GM21447 (cell line): ENCODE measurements at regions not wholly inside any gene's neighbourhood (a gene's known extent, or its start where the extent isn't known, plus 50 kb on each side); places are given as distances from the start of the nearest gene placed in this dataset.
"Not testable (repeated sequence)": the region's sequence is repeated elsewhere in the genome, so short reads cannot be mapped to it uniquely, and the experiment has no call there.

ENCODE experiments used
- ATAC-seq: cut with Tn5 transposase; IDR thresholded peaks from one replicate; pipeline ENCODE4 v1.9.1; 2021; ENCODE audit not compliant: unreplicated experiment

DNA sequence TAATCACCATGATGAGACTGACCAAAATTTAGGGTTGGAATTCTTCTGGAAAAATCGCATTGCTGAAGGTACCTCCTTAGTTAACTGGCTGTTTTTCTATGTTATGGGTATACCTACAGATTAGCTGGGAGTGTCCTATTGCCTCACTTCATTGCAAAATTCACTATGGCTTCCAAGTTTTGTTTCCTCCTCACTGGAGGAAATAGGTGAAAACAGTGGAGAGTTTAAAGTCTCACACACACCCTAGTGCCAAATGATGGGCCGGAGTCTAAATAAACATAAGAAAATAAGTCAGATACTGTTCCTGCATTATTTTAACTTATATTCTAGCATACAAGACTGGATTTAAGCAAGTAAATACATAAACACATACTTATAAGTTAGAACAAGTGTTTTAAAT lies 98.2 kb downstream of the AHR start:
- ATAC-seq = no peak

GRCh38 chr7:17401791-17402627 lies 103.6 kb downstream of the AHR start:
- peak; percentile 74 for ATAC-seq

DNA sequence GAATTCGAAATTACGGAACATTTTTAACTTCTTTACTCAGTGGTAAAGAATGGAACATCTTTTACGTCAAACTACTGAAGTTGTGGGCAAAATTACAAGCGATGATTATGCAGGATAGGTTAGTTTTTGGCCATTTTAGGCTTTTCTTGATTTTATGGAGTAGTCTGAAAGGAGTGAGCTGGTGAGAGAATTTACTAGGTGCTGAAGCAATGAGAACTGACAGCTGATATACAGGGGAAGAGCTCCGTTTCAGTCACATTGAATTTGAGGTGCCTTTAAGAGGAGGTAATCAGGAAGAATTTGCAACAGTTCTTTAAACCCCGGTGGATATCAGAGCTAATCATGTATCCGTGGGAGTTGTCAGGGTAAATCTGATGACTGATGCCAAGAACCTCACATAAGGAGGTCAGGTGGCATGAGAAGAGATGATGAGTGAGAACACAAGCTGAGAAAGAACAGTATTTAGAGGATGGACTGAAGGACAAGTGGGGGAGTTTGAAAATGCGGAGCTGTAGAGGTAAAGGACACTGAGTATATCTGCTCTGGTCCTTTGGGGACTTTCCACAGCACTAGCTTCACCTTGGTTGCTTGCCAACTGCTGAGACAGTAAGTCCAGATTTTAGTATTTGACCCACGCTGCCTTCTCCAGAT lies 104.3 kb downstream of the AHR start:
- peak; percentile 70 for ATAC-seq

- no peak for ATAC-seq
Observed at GRCh38 chr7:17404006-17404405, 105.6 kb downstream of the AHR start.

- ATAC-seq = no peak
Observed at GRCh38 chr7:17405786-17406185, 107.3 kb downstream of the AHR start.

GRCh38 chr7:17406738-17407137 lies 108.3 kb downstream of the AHR start:
- no peak for ATAC-seq

GRCh38 chr7:17407229-17407628 lies 108.8 kb downstream of the AHR start:
- no peak for ATAC-seq

GRCh38 chr7:17408245-17408903 lies 109.9 kb downstream of the AHR start:
- no peak for ATAC-seq

DNA sequence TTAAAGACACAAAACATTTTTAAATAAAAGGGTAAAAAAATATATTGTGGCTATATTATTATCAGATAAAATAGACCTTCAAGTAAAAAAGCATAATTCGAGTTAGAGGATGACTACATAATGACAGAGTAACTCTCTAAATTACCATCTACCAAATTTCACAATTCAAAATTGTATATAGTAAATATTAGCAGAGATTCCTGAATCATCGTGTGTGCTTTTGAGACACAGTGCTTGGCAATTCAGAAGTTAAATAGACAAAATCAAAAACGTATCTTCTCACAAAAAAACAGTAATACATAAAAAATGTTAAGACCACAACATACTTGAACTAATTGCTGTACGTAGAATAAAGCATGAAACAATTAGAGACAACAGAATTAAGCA lies 110.4 kb downstream of the AHR start:
- no peak for ATAC-seq

GRCh38 chr7:17411922-17412321 lies 113.5 kb downstream of the AHR start:
- ATAC-seq = no peak

DNA sequence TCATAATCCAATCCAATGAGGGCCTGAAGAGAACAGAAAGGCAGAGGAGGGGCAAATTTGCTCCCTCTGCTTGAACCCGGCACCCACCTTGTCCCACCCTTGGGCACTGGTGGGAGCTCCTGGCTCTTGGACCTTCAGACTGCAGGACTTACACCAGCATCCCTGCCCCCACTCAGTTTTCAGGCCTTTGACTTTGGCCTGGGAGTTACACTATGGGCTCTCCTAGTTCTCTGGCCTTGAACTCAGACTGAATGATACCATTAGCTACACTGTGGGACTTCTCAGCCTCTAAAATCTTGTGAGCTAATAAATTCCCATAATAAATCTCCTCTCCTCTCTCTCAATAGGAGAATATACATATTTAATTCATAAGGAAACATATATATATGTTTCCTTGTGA lies 114.4 kb downstream of the AHR start:
- no peak for ATAC-seq

GRCh38 chr7:17415955-17416354 lies 117.5 kb downstream of the AHR start:
- no peak for ATAC-seq

DNA sequence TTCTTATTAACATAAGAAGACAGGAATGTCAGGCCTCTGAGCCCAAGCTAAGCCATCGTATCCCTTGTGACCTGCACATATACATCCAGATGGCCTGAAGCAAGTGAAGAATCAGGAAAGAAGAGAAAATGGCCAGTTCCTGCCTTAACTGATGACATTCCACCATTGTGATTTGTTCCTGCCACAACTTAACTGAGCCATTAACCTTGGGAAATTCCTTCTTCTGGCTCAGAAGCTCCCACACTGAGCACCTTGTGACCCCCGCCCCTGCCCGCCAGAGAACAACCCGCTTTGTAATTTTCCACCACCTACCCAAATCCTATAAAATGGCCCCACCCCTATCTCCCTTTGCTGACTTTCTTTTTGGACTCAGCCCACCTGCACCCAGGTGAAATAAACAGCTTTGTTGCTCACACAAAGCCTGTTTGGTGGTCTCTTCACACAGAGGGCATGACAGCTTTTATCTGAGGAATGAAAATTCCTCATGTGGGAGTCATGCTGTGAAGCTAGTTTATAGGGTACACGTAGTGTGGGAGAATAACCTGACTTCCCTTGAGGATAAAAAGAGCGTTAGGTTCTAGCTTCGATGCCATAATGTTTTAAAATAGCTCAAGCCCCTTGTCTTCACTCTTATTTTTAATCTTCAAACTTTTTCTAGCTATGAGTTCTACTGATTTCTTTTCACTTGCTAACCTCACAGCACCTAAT lies 122.0 kb downstream of the AHR start:
- ATAC-seq = not testable (repeated sequence)

GRCh38 chr7:17421941-17422340 lies 123.5 kb downstream of the AHR start:
- no peak for ATAC-seq

DNA sequence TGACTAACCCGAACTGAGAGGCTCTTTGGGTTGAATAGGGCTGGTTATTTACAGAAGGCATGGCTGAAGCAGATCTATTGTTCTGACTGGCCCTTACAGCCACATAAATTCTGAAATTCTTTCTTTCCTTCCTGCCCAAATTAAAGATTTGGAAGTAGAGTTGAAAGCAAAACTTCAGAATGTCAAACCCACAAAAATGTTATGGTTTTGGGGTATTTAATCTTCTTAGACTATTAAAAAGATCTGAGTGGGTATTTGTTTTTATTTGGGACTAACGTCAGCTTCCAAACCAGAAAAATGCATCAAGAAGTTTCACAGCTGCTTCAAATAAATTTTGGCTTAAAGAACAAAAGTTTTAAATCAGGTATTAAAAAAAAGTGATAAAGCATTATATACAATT lies 124.5 kb downstream of the AHR start:
- ATAC-seq = no peak

GRCh38 chr7:17427924-17428323 lies 129.5 kb downstream of the AHR start:
- ATAC-seq = no peak

DNA sequence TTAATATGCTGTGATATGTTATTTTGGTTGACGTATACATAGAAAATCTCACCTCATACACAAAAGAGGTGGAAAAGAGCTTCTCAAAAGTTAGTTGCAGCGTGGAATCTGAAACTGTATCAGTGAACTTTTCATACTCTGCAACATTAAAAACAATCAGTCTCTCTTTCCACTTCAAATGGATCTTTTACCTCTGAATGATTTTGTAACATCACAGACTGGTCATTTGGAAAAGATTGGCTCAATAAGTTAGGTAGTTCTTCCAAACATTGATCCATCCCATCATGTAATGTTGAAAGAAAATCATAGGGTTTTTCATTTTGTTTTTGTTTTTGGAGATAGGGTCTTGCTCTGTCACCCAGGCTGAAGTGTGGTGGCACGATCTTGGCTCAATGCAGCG lies 131.1 kb downstream of the AHR start:
- no peak for ATAC-seq

GRCh38 chr7:17432793-17433192 lies 134.3 kb downstream of the AHR start:
- no peak for ATAC-seq

GRCh38 chr7:17434191-17434590 lies 135.7 kb downstream of the AHR start:
- ATAC-seq = no peak

GRCh38 chr7:17434841-17435692 lies 136.6 kb downstream of the AHR start:
- ATAC-seq = no peak

- no peak for ATAC-seq
Observed at GRCh38 chr7:17436126-17436525, 137.7 kb downstream of the AHR start.
